SHP77 treated with DMSO at 0.1 percent for 48 hours (cell line): ENCODE measurements at regions not wholly inside any gene's neighbourhood (a gene's known extent, or its start where the extent isn't known, plus 50 kb on each side); places are given as distances from the start of the nearest gene placed in this dataset.

Experiments
- DNase-seq: peaks from one replicate; lab custom pipeline; 2025; lab: John Stamatoyannopoulos, UW

GRCh38 chr5:51908215-51908614 is 525.0 kb downstream of the ISL1 start:
- no peak for DNase-seq

GRCh38 chr5:51944500-51945125 is 561.4 kb downstream of the ISL1 start:
- no peak for DNase-seq

- DNase-seq = no peak
These were observed 575.2 kb downstream of the ISL1 start for GRCh38 chr5:51958473-51958872.

GRCh38 chr5:51960617-51961121 is 577.4 kb downstream of the ISL1 start:
- DNase-seq = no peak

- no peak for DNase-seq
These were observed 577.9 kb downstream of the ISL1 start for GRCh38 chr5:51961154-51961562.

GRCh38 chr5:51968756-51969155 is 585.5 kb downstream of the ISL1 start:
- no peak for DNase-seq

GRCh38 chr5:51974834-51975233 is 591.6 kb downstream of the ISL1 start:
- no peak for DNase-seq

- DNase-seq = no peak
These were observed 593.8 kb downstream of the ISL1 start for GRCh38 chr5:51977014-51977413.

- DNase-seq = no peak
These were observed 599.9 kb downstream of the ISL1 start for GRCh38 chr5:51983161-51983560.

GRCh38 chr5:51986733-51987132 is 603.5 kb downstream of the ISL1 start:
- DNase-seq = no peak

GRCh38 chr5:51987239-51987638 is 604.0 kb downstream of the ISL1 start:
- no peak for DNase-seq

- no peak for DNase-seq
These were observed 604.5 kb downstream of the ISL1 start for GRCh38 chr5:51987669-51988209.

- no peak for DNase-seq
These were observed 605.4 kb downstream of the ISL1 start for GRCh38 chr5:51988634-51989033.

GRCh38 chr5:51990241-51990640 is 607.0 kb downstream of the ISL1 start:
- no peak for DNase-seq

- DNase-seq = no peak
These were observed 607.5 kb downstream of the ISL1 start for GRCh38 chr5:51990661-51991180.

- no peak for DNase-seq
These were observed 608.7 kb downstream of the ISL1 start for GRCh38 chr5:51991940-51992339.

GRCh38 chr5:51995773-51996306 is 612.6 kb downstream of the ISL1 start:
- no peak for DNase-seq

- DNase-seq = no peak
These were observed 613.2 kb downstream of the ISL1 start for GRCh38 chr5:51996356-51996861.

- no peak for DNase-seq
These were observed 614.3 kb downstream of the ISL1 start for GRCh38 chr5:51997500-51997899.

GRCh38 chr5:51997949-51998348 is 614.7 kb downstream of the ISL1 start:
- DNase-seq = no peak

- DNase-seq = peak; percentile 21
These were observed 624.1 kb downstream of the ISL1 start for GRCh38 chr5:52007230-52007858.

GRCh38 chr5:52010454-52010853 is 627.2 kb downstream of the ISL1 start:
- no peak for DNase-seq

GRCh38 chr5:52013523-52013922 is 630.3 kb downstream of the ISL1 start:
- no peak for DNase-seq
